ENCODE measurements at regions not wholly inside any gene's neighbourhood (a gene's known extent, or its start where the extent isn't known, plus 50 kb on each side); places are given as distances from the start of the nearest gene placed in this dataset.

- TF ChIP-seq CTCF (IDR thresholded peaks at IDR 0.05; ENCODE audit: insufficient read depth, low read depth, low read length) (no peak), EZH2 (IDR thresholded peaks at IDR 0.05; ENCODE audit: insufficient read depth, low read length) (no peak)
Observed at GRCh38 chr7:57305192-57305748, 144.7 kb upstream of the ZNF716 start.
